Peyer's patch (tissue), 4 donors: ENCODE measurements at regions not wholly inside any gene's neighbourhood (a gene's known extent, or its start where the extent isn't known, plus 50 kb on each side); places are given as distances from the start of the nearest gene placed in this dataset.

Experiments used
- POLR2A ChIP-seq, 2 donors: fragments of 450-650 bp; IDR thresholded peaks; one replicate each; pipeline ENCODE4 v1.5.1; 2017; ENCODE audit warnings: antibody characterized with exemption in 2 of 2, mild to moderate bottlenecking in 2 of 2, moderate library complexity in 2 of 2
- TF ChIP-seq, protein P1 (sequence below), 6 experiments: fragments of 450-650 bp in 4 of 6; fragments of 200-600 bp in 2 of 6; sonication (generic) in 1 of 6; IDR thresholded peaks; one replicate each; pipeline ENCODE4 v1.5.1; 2017 to 2019; ENCODE audit warnings: antibody characterized with exemption in 6 of 6, mild to moderate bottlenecking in 3 of 6, moderate library complexity in 1 of 6

DNA sequence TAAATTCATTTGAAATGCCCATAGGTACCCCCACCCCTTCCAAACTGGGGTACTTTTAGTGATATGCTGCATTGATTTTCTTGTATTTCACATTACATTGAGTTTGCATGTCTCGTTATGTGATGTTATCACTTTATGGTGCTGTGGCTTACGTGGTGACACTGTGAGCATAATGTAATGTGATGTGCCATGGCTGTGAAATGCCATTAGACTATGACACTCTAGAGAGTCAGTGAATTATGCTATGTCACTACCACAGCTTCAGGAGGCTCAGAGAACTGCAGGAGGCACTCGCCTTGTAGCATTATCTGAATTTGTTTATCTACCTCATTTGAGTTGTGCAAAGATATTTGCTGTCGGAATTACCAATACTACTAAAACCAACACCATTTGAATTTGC lies 590.1 kb upstream of the SLC10A2 start:
- TF ChIP-seq, protein P1, sequence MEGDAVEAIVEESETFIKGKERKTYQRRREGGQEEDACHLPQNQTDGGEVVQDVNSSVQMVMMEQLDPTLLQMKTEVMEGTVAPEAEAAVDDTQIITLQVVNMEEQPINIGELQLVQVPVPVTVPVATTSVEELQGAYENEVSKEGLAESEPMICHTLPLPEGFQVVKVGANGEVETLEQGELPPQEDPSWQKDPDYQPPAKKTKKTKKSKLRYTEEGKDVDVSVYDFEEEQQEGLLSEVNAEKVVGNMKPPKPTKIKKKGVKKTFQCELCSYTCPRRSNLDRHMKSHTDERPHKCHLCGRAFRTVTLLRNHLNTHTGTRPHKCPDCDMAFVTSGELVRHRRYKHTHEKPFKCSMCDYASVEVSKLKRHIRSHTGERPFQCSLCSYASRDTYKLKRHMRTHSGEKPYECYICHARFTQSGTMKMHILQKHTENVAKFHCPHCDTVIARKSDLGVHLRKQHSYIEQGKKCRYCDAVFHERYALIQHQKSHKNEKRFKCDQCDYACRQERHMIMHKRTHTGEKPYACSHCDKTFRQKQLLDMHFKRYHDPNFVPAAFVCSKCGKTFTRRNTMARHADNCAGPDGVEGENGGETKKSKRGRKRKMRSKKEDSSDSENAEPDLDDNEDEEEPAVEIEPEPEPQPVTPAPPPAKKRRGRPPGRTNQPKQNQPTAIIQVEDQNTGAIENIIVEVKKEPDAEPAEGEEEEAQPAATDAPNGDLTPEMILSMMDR (IDR thresholded peaks at IDR 0.05): no peak
- no peak for TF ChIP-seq POLR2A (IDR thresholded peaks at IDR 0.05)
